ENCODE measurements at regions not wholly inside any gene's neighbourhood (a gene's known extent, or its start where the extent isn't known, plus 50 kb on each side); places are given as distances from the start of the nearest gene placed in this dataset.

DNA sequence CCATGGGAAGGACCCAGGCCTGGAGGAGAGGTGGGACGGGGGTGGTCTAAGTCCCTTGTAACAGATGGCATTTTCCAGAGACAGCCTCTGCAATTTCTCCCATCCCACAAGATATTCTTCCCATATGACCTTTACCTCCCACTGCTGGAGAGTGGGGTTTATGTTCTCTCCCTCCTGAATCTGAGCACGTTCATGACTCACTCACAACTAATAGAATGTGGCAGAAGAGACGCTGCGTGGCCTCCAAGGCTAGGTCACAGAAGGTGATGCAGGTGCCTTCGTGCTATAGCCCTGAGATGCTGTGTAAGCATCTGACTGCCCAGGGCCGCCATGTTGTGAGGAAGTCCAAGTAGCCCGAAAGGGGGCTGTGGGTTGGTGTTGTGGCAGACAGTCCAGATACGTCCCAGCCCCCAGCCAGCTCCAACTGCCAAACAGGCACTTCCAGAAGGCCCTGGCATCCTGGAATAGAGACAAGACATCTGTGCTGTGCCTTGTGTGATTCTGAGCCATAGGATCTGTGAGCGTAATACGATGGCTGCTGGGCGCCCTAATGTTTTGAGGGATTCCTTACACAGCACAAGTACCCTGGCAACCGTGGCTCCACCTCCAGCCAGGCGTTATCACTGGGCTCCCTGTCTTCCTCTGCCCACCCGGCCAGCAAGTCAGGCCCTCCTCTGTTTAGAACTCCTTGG lies 56.1 kb upstream of the NCOR2 start (continued):
- no peak for TF ChIP-seq ZNF592 (IDR thresholded peaks at IDR 0.05)
- TF ChIP-seq TBL1XR1 (IDR thresholded peaks at IDR 0.05; ENCODE audit: low read depth, low read length) = no peak
- TF ChIP-seq POLR2A (IDR thresholded peaks at IDR 0.05; ENCODE audit: low read depth, low read length) = no peak
- no peak for TF ChIP-seq SP1 (IDR thresholded peaks at IDR 0.05; ENCODE audit: low read depth, low read length)
- TF ChIP-seq ELK1 (IDR thresholded peaks at IDR 0.05; ENCODE audit: low read depth, low read length) = no peak
- no peak for TF ChIP-seq EGR1 (IDR thresholded peaks at IDR 0.05; ENCODE audit: borderline replicate concordance in 1 of 2, low read depth in 2 of 2, low read length in 2 of 2)
- no peak for TF ChIP-seq POLR2AphosphoS2 (IDR thresholded peaks at IDR 0.05; ENCODE audit: low read depth, low read length)
- no peak for TF ChIP-seq FOS (IDR thresholded peaks at IDR 0.05; ENCODE audit: borderline replicate concordance, extremely low read depth, insufficient read length)
- TF ChIP-seq TARDBP (IDR thresholded peaks at IDR 0.05; ENCODE audit: borderline replicate concordance) = no peak
- no peak for TF ChIP-seq CHD2 (IDR thresholded peaks at IDR 0.05; ENCODE audit: borderline replicate concordance, low read depth, low read length)
- TF ChIP-seq RELB (IDR thresholded peaks at IDR 0.05; ENCODE audit: low read depth) = no peak
- TF ChIP-seq STAT1 (conservative IDR thresholded peaks at IDR 0.05) = no peak
- TF ChIP-seq GATAD2B (conservative IDR thresholded peaks at IDR 0.05; ENCODE audit: low read depth) = no peak
- TF ChIP-seq RAD51 (IDR thresholded peaks at IDR 0.05) = no peak
